ENCODE measurements at regions not wholly inside any gene's neighbourhood (a gene's known extent, or its start where the extent isn't known, plus 50 kb on each side); places are given as distances from the start of the nearest gene placed in this dataset.
"Not testable (repeated sequence)": the region's sequence is repeated elsewhere in the genome, so short reads cannot be mapped to it uniquely, and the experiment has no call there.

DNA sequence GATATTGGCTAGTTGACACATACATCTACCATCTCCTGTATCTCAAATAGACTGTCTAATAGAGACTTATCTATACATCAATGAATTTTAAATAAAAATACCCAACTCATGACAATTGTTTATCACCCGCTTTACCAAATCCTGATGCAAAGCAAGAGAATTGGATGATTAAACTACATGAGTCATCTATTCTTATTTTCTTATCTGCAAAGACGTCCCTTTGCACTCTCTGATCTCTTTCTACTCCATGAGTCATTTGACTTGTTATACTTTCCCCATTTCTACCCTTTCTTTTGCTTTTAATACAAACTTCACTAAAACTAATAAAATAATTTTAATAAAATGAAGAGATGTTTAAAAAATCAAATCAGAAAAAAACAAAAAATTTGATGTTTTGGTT, 261.7 kb upstream of the MAP2 start:
- DNase-seq (ENCODE audit: low read depth): no peak

DNA sequence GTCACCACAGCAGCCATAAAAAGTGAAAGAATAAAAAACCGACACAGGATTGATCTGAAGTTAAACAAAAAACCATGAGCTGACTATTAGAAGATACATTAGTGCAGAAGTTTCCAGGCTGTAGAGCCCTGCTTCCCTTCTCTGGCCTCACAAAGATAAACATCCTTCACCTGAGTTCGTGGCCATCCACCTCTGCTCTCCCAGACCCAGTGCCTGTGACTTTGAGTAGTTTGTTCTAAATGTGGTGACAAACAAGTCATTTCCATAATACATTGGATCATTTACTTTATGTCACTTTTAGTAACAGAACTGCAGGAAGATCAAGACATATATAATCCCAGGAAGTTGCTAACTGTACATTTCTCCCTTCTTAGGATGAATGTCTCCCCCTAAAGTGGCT, 241.9 kb upstream of the MAP2 start:
- no peak for DNase-seq (ENCODE audit: low read depth)

DNA sequence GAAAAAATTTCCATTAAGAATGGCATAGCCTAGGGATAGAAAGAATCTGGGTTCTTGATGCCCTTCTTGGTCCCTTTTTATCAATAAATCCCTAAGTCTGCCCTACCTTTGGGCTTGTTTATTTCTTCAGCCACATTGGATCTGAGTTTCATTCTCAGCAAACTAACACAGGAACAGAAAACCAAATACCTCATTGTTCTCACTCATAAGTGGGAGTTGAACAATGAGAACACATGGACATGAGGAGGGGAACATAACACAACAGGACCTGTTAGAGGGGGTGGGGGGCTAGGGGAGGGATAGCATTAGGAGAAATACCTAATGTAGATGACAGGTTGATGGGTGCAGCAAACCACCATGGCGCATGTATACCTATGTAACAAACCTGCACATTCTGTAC, 237.0 kb upstream of the MAP2 start:
- not testable (repeated sequence) for DNase-seq (ENCODE audit: low read depth)

DNA sequence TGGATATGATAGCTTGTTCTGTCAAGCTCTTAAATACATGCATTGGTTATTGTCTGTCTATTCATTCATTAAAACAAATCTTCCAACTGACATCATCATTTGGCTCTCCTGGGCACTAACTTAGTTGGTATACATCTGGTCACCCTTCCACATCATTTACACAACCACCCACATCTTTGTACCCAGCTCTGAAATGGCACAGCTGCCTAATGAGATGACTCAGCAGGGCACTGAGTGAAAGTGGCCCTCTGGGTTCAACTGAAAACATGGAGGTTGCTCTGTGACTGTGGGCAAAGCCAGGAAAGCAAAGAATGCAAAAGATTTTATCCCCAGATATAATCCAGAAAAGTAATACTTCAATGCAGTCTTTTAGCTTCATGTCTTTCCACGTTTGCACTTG, 234.0 kb upstream of the MAP2 start:
- no peak for DNase-seq (ENCODE audit: low read depth)

DNA sequence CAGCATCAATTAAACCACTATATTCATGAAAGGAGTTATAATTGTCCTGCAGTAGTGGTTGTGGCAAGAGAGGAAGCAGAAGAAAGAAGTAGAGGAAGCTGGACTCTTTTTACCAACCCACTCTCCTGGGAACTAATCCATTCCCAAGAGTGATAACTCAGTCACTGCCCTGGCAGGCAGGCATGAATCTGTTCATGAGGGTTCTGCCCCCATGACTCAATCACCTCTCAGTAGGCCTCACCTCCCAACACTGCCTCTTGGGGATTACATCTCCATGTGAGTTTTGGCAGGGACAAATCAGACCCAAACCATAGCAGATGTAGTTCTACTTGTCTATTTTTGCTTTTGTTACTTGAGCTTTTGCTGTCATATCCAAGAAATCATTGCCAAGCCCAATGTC, 232.7 kb upstream of the MAP2 start:
- no peak for DNase-seq (ENCODE audit: low read depth)

DNA sequence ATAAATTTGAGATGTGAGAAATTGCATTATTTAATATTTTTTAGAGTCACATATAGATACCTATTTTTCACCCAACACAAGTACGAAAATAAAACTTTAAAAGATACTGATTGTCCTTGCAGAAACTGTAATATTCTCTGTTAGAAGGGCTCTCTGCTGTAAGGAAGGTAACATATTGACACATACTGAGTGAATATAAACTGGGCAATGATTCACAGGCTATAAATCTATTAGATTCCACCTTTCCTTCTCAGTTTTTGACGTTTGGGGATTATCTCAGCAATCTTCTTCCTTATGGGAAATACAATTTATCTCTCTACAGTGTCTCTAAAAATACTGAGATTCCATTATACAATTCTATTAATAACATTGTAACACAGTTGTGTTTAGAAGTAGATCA, 229.1 kb upstream of the MAP2 start:
- no peak for DNase-seq (ENCODE audit: low read depth)

DNA sequence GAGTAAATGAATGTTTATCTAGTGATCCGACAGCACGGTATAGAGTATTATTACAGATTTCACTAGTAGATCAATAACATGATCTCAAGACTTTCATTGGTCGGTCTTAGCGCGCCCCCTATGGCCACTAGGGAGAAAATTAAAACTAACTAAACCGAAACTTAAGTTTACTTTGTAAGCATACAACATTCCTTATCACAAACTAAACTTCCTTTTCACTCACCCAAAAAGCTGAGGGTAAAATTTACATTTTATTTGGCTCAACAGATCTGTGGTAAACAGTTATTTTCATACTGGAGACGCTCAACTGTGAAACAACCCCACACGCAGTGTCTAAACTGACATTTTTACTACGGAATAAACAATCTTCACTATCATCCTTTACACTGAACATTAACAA, 215.6 kb upstream of the MAP2 start:
- DNase-seq (ENCODE audit: low read depth): no peak

DNA sequence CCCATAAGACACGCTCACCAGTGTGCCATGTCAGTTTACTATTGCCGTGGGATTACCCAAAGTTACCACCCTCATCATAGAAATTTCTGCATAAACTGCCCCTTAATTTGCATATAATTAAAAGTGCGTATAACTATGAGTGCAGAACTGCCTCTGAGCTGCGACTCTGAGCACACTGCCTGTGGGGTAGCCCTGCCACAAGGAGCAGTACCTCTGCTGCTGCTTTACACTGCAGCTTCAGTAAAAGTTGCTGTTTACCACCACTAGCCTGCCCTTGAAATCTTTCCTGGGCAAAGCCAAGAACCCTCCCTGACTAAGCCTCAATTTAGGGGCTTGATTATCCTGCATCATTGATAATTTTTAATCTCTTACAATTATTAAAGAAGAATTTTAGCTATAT, 213.9 kb upstream of the MAP2 start:
- no peak for DNase-seq (ENCODE audit: low read depth)

DNA sequence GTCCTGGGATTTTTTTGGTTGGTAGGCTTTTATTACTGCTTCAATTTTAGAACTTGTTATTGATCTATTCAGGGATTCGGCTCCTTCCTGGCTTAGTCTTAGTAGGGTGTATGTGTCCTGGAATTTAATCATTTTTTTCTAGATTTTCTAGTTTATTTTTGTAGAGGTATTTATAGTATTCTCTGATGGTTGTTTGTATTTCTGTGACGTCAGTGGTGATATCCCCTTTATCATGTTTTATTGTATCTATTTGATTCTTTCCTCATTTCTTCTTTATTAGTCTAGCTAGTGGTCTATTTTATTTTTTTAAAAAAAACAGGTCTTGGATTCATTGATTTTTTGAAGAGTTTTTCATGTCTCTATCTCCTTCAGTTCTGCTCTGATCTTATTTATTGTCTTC, 193.3 kb upstream of the MAP2 start:
- DNase-seq (ENCODE audit: low read depth): no peak

DNA sequence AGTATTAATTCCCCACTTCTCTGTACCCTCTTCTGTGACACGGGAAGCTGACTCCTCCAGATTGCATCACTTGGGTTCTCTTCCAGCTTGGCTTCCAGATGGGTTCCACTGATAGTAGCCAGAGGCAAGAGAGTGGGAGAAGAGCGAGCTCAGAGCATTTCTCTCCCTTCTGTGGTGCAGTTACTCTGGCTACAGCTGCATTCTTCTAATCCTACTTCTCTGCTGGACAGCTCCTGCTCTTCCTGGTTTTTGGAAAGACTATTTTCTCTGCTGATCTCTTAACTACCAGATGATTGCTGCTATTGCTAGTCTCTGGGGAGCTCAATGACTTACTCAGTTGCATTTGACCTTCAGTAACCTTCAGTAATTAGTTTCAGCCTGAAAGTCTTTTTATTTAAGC, 187.5 kb upstream of the MAP2 start:
- DNase-seq (ENCODE audit: low read depth): no peak

DNA sequence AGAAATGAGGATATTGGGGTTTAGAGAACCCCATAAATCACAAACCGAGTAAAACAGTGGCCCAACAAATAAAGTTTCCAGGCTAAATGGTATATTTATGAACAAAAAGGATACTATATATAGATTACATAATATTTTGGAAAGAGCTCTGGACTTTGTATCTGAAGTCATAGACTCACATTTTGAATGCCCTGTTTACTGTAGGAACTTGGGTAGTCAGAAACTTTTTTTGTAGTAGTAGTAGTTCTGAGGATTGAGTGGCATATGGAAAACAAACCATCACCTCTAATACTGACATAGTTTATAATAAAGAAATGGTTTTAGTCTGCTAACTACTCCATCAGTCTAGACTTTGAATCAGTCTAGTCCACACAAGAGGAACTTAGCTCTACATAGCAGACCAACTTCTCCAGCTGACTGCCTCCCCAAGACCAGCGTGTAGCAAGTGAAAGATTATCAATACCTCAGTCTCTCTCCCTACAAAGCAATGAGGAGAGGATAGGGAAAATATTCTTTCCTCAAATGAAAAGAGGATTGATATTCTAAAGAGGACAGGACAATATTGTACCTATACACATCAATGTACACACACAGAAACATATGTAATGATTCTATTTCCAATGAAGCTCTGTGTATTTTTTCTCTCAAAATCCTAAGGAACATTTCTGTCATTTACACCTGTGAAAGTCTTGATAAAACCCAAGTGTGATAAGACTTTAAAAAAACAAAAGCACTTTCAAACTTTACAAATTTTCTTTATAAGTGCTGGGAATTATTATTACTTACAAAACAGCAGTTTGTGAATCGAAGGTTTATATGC, 184.9 kb upstream of the MAP2 start:
- DNase-seq (ENCODE audit: low read depth): no peak

DNA sequence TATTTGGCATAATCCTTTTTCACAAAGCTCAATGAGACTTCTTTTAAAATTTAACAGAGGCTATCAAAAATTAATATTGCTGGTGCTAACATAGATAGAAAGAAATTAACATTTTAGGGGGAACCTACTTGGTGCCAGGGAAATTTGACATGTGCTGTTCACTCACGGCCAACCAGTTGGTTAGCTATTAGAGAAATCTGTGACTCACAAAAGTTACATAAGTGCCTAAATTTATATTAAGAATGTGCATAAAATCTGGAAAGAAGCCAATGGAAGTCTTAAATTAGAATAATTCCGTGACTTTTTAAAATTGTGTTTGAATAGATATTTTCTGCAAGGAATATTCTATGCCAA, 184.3 kb upstream of the MAP2 start:
- DNase-seq (ENCODE audit: low read depth): no peak

DNA sequence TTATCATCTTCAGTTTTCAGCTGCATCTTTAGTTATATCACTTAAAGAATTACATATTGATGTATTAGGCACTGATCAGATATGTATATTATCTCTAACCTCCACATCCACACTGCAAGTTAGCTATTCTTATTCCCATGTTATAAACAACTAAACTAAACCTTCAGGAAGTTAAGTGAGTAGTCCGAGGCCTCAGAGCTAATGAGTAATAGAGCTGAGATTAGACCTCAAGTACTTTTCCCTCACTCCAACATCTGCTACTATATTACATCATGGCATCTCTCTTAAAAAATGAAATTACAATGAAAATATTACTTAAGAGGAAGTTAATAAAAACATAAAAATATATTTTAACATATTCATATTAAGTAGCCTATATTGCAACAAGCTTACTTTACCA, 183.6 kb upstream of the MAP2 start:
- DNase-seq (ENCODE audit: low read depth): no peak

DNA sequence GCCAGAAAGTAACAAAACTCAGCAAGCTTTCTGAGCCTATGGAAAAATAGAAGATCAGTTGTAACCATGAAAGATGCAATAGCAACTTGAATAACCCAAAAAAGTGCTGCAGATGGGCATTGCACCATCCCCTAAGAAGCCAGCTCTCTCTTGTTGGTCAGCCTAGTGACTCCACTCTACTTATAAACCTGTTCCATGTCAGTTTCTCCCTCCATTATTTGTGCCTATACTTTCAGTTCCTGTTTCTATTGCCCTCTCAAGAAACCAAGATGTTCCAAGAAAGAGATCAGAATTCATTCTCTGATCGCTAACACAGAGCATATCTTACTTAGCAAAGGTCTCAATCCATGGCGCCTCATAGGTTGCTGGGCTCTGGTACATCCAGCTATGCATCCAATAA, 170.3 kb upstream of the MAP2 start:
- no peak for DNase-seq (ENCODE audit: low read depth)

DNA sequence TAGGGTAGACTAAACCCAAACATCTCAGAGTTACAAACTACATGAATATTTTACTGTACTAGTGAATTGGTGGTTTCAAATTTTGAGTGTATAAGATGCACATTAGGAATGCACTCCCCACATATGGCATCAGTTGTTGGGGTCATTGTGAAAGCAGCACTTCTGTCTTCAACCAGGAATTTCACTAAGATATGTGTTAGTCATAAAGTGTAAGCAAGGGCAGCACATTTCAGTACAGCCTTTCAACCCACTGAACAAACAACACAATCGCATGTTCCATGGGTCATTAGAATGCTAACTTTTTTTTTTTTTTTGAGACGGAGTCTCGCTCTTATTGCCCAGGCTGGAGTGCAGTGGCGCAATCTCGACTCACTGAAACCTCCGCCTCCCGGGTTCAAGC, 164.1 kb upstream of the MAP2 start:
- no peak for DNase-seq (ENCODE audit: low read depth)

DNA sequence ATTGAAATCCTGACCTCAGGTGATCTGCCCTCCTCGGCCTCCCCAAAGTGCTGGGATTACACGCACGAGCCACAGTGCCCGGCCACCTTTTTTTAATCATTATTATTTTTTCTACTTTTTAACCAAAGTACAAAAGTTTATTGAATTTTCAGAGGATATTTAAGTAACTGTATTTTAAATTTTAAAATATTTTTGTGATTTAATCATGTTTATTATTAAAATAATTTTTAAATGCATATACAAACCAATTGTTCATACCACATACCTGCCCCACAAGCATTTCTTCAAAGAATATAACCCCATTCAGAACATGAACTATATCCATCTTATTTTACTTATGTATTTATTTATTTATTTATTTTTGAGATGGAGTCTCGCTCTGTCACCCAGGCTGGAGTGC, 163.6 kb upstream of the MAP2 start:
- no peak for DNase-seq (ENCODE audit: low read depth)

DNA sequence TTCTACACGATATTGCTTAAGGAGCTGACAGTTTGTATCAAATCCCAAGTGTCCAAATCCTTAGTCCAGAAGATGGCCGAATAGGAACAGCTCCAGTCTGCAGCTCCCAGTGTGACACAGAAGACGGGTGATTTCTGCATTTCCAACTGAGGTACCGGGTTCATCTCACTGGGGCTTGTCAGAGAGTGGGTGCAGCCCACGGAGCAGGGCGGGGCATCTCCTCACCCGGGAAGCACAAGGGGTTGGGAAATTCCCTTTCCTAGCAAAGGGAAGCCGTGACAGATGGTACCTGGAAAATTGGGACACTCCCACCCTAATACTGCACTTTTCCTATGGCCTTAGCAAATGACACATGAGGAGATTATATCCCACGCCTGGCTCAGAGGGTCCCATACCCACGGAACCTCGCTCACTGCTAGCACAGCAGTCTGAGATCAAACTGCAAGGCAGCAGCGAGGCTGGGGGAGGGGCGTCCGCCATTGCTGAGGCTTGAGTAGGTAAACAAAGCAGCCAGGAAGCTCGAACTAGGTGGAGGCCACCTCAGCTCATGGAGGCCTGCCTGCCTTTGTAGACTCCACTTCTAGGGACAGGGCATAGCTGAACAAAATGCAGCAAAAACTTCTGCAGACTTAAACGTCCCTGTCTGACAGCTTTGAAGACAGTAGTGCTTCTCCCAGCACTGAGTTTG, 162.3 kb upstream of the MAP2 start:
- not testable (repeated sequence) for DNase-seq (ENCODE audit: low read depth)

DNA sequence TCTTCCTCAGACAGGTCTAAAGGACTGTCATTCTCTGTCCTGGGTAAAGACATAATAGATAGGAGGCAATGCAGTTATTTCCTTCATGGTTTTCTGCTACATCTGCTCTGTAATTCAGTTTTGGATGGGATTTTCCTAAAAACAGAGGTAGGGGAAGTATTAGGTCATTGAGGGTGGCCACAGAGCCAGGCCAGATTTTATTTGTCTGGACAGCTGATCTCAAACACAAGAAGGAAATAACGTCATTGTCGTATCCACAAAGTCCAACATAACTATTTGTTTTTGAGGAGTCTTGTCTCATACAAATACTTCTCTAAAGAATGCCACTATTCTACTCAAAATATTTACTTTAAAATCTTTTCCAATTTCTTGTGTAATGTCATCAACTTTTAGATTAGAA, 154.8 kb upstream of the MAP2 start:
- DNase-seq (ENCODE audit: low read depth): no peak

DNA sequence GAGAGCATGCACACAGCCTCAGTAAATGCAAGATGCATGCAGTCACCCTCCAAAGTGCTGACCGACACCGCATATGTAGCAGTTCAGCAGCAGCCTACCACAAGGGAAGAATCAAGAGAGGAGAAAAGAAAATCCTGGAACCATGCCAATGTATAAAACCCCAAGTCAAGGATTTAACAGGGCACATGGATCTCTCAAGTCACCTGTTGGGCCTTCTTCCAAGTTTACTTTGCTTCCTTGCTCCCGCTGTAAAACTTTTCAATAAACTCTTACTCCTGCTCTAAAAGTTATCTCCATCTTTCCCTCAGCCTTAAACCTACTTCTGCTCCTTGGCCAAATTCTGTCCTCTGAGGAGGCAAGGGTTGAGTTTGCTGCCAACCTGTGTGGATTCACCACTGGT, 147.8 kb upstream of the MAP2 start:
- no peak for DNase-seq (ENCODE audit: low read depth)

DNA sequence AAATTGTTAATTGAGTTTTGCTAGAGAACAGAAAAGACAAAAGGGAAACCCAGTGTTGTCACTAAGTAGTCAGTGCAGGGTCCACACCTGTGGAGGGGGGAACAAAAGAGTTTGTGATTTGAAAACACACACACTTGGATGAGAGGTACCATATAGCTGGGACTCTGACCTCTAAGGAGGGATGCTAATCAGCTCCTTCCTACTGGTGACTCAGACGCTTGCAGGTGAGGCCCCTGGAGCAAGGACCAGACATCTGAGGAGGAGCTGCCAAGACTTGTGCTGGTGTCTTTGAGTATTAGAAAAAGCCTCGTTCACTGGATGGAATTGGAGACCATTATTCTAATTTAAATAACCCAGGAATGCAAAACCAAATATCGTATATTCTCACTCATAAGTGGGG, 146.4 kb upstream of the MAP2 start:
- no peak for DNase-seq (ENCODE audit: low read depth)

DNA sequence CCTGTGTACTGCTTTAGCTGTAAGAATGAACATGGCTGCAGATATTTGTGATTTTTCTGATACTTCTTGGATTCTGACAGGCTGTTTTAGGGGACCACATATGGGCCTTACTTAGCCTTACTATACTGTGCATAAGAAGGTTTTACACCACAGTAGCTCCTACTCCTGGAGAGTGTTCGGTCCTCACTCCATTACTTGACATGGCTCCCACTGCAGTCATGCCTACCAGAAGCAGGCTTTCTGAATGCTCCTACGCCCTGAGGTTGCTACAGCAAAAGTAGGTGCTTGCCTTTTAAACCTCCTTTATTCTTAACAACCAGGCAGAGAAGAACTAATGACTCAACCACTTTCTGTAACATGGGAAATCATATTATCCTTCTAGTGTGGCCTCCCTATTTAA, 125.2 kb upstream of the MAP2 start:
- no peak for DNase-seq (ENCODE audit: low read depth)

DNA sequence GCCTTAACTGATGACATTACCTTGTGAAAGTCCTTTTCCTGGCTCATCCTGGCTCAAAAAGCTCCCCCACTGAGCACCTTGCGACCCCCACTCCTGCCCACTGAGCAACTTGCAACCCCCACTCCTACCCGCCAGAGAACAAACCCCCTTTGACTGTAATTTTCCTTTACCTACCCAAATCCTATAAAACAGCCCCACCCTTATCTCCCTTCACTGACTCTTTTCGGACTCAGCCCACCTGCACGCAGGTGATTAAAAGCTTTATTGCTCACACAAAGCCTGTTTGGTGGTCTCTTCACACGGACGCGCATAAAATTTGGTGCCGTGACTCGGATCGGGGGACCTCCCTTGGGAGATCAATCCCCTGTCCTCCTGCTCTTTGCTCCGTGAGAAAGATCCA, 124.4 kb upstream of the MAP2 start:
- DNase-seq (ENCODE audit: low read depth): not testable (repeated sequence)

DNA sequence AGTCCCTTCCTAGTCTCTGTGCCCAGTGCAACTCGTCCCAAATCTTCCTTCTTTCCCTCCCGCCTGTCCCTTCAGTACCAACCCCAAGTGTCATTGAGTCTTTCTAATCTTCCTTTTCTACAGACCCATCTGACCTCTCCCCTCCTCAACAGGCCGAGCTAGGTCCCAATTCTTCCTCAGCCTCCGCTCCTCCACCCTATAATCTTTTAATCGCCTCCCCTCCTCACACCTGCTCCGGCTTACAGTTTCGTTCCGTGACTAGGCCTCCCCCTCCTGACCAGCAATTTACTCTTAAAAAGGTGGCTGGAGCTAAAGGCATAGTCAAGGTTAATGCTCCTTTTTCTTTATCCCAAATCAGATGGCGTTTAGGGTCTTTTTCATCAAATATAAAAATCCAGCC, 123.1 kb upstream of the MAP2 start:
- DNase-seq (ENCODE audit: low read depth): not testable (repeated sequence)

DNA sequence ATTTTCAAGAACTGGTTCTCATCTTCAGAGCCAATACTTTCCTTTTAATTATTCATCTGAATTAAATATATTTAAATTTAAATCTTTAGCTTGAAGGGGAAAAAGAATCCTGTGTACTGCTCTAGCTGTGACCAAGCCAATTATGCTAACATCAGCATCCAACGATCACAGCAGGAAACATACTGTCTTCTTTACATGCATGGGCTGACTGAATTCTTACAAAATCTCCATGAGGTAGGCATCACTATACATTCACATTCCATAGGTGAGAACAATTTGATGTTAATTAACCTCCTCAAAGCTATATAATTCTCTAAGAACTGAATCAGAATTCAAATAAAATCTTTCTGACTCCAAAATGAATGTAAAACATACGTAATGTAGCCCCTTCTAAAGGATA, 118.8 kb upstream of the MAP2 start:
- DNase-seq (ENCODE audit: low read depth): no peak

Data from fibroblast of the conjunctiva (primary cell).